ENCODE measurements at regions not wholly inside any gene's neighbourhood (a gene's known extent, or its start where the extent isn't known, plus 50 kb on each side); places are given as distances from the start of the nearest gene placed in this dataset.

GRCh38 chr20:50294164-50295088 lies 103.8 kb downstream of the CEBPB start:
- Histone ChIP-seq H3K27me3 (no peaks in the 10 kb centered on the region), H3K27ac (peak overlapping the region; percentile 83 to 95 (median 85)), H3K9me3 (no peaks in the 10 kb centered on the region), H3K4me3 (no peak overlapping the region), H3K4me1 (peaks cover 19 to 21% of the 10 kb centered on the region in 2 donors), H3K36me3 (no peaks in the 10 kb centered on the region)
- in situ Hi-C loops (cut with MboI; ENCODE audit: low sequenced_read_pairs in 4 of 4) = loop anchor here in 2 of 4 donors (25.0 kb wide), 2 partner anchors 93 to 168 kb away; no protein-coding TSS in a partner anchor
- TF ChIP-seq POLR2A (IDR thresholded peaks at IDR 0.05) (no peak), CTCF (IDR thresholded peaks at IDR 0.05 in 4 of 5, conservative IDR thresholded peaks at IDR 0.05 in 1 of 5) (peak in 1 of 5 experiments; percentile 30)
- ATAC-seq (no peak), DNase-seq (no peak)
- intact Hi-C loops (cut with DNase I; ENCODE audit: low total_unique reads) = loop anchor here (5.0 to 10.0 kb wide), 3 partner anchors 83 to 180 kb away; partner anchors contain the start of gene UBE2V1

- in situ Hi-C loops (cut with MboI; ENCODE audit: low sequenced_read_pairs in 4 of 4) (loop anchor here in 2 of 4 donors (25.0 kb wide), 2 partner anchors 92 to 167 kb away; no protein-coding TSS in a partner anchor), intact Hi-C loops (cut with DNase I; ENCODE audit: low total_unique reads) (loop anchor here (10.0 kb wide), 1 partner anchor 181 kb away; the partner anchor contains the start of gene UBE2V1)
- H3K4me3 ChIP-seq = no peak overlapping the region
- no peaks in the 10 kb centered on the region for H3K36me3 ChIP-seq
- H3K4me1 ChIP-seq = peaks cover 19 to 21% of the 10 kb centered on the region in 2 donors
- no peaks in the 10 kb centered on the region for H3K27me3 ChIP-seq
- no peak for TF ChIP-seq CTCF (IDR thresholded peaks at IDR 0.05 in 4 of 5, conservative IDR thresholded peaks at IDR 0.05 in 1 of 5)
- TF ChIP-seq POLR2A (IDR thresholded peaks at IDR 0.05) = no peak
- H3K9me3 ChIP-seq = no peaks in the 10 kb centered on the region
- DNase-seq (no peak), ATAC-seq (no peak)
- peak overlapping the region; percentile 83 to 95 (median 85) for H3K27ac ChIP-seq
These were observed 104.7 kb downstream of the CEBPB start for GRCh38 chr20:50295345-50295744.

DNA sequence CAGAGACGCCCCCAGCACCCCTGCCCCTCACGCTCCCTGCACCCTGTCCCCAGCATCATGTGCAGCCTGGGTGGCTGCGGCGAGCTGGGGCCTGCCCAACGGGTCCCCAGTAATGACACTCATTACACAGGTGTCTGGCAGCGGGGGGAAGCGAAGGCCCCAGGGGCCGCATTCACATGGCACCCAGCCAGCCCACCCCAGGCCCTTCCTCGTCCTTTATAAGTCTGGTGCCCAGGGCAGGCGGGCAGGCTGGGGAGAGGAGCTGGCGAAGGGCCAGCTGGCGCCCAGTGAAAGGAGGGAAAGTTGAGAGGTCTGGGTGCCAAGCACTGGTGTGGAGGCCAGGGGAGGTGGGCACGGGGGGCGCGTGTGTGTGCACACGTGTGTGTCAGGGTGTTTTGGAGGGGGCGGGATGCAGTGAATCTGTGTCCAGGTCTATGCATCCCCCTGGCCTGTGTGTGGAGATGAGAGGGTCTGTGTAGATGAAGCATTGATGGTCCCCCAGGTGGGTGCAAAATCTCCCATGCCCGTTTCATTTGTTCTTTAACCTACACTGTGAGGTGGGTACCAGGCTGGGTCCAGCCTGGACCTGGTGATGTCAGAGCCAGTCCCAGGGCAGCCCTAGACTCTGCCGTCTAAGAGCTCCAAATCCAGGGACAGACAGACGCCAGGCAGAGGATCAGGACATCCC lies 105.3 kb downstream of the CEBPB start:
- in situ Hi-C loops (cut with MboI; ENCODE audit: low sequenced_read_pairs in 4 of 4) = loop anchor here in 2 of 4 donors (25.0 kb wide), 2 partner anchors 91 to 166 kb away; no protein-coding TSS in a partner anchor
- intact Hi-C loops (cut with DNase I; ENCODE audit: low total_unique reads) = loop anchor here (10.0 kb wide), 1 partner anchor 181 kb away; the partner anchor contains the start of gene UBE2V1
- TF ChIP-seq POLR2A (IDR thresholded peaks at IDR 0.05) = no peak
- no peak for TF ChIP-seq CTCF (IDR thresholded peaks at IDR 0.05 in 4 of 5, conservative IDR thresholded peaks at IDR 0.05 in 1 of 5)

GRCh38 chr20:50296450-50297375 lies 106.1 kb downstream of the CEBPB start:
- ATAC-seq (no peak), DNase-seq (no peak)
- Histone ChIP-seq H3K9me3 (no peaks in the 10 kb centered on the region), H3K27me3 (no peaks in the 10 kb centered on the region), H3K36me3 (no peaks in the 10 kb centered on the region), H3K4me1 (peaks cover 17 to 18% of the 10 kb centered on the region in 2 donors), H3K4me3 (no peak overlapping the region), H3K27ac (peak overlapping the region; percentile 43 to 95 (median 84))
- no peak for TF ChIP-seq POLR2A (IDR thresholded peaks at IDR 0.05)
- TF ChIP-seq CTCF (IDR thresholded peaks at IDR 0.05 in 4 of 5, conservative IDR thresholded peaks at IDR 0.05 in 1 of 5) = no peak
- in situ Hi-C loops (cut with MboI; ENCODE audit: low sequenced_read_pairs in 4 of 4) = loop anchor here in 2 of 4 donors (25.0 kb wide), 2 partner anchors 91 to 166 kb away; no protein-coding TSS in a partner anchor
- intact Hi-C loops (cut with DNase I; ENCODE audit: low total_unique reads) = loop anchor here (10.0 kb wide), 1 partner anchor 182 kb away; the partner anchor contains the start of gene UBE2V1

More for the DNA sequence above, 105.3 kb downstream of the CEBPB start:
- H3K27me3 ChIP-seq = no peaks in the 10 kb centered on the region
- no peaks in the 10 kb centered on the region for H3K9me3 ChIP-seq
- peak overlapping the region; percentile 83 to 95 (median 85) for H3K27ac ChIP-seq
- ATAC-seq (no peak), DNase-seq (no peak)
- H3K36me3 ChIP-seq = no peaks in the 10 kb centered on the region
- H3K4me1 ChIP-seq = peaks cover 19 to 21% of the 10 kb centered on the region in 2 donors
- no peak overlapping the region for H3K4me3 ChIP-seq

Data from gastrocnemius medialis (tissue), 4 donors.